ENCODE measurements at regions not wholly inside any gene's neighbourhood (a gene's known extent, or its start where the extent isn't known, plus 50 kb on each side); places are given as distances from the start of the nearest gene placed in this dataset.

DNA sequence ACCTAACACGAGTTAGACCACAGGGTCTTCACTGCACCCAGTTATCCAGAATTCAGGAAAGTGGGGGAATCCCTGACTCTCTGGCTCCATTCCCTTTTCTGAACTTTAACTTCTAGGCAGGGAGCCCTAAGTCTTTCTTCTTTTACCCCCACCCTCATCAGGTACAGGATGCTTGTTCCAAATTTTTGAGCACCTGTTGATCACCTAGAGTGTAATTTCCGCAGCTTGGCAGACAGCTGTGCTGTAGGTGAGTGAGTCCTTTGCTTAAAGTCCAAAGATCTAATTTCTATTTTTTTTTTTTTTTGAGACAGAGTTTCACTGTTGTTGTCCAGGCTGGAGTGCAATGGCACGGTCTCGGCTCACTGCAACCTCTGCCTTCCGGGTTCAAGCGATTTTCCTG lies 89.5 kb upstream of the AKIRIN2 start (continued):
- TF ChIP-seq NR2F6 (IDR thresholded peaks at IDR 0.05) (no peak), NR2F6 (CRISPR knock-in tag; IDR thresholded peaks at IDR 0.05) (no peak), ZEB1 (IDR thresholded peaks at IDR 0.05; ENCODE audit: insufficient replicate concordance, low read depth) (peak; percentile 84), HDAC1 (CRISPR knock-in tag; IDR thresholded peaks at IDR 0.05) (peak; percentile 24; the same call in 1 of the 2 replicates), FLYWCH1 (CRISPR knock-in tag; IDR thresholded peaks at IDR 0.05) (no peak), ZNF557 (CRISPR knock-in tag; IDR thresholded peaks at IDR 0.05) (no peak), HNF4G (IDR thresholded peaks at IDR 0.05; ENCODE audit: borderline replicate concordance, low read depth, low read length) (peak; percentile 57; the same call in 1 of the 2 replicates), HNF4G (CRISPR knock-in tag; IDR thresholded peaks at IDR 0.05; ENCODE audit: borderline replicate concordance, low read depth) (no peak), FOXP1 (IDR thresholded peaks at IDR 0.05) (no peak), FOXP1 (CRISPR knock-in tag; IDR thresholded peaks at IDR 0.05) (no peak), GFI1 (CRISPR knock-in tag; IDR thresholded peaks at IDR 0.05; ENCODE audit: borderline replicate concordance) (peak; percentile 33; the same call in 1 of the 2 replicates), ZNF589 (CRISPR knock-in tag; conservative IDR thresholded peaks at IDR 0.05) (no peak), MIXL1 (CRISPR knock-in tag; IDR thresholded peaks at IDR 0.05) (0 out of 2 replicates have a peak, but pooled peaks have one; percentile 14), HNF4A (CRISPR knock-in tag; IDR thresholded peaks at IDR 0.05) (peak; percentile 69), ZBTB1 (CRISPR knock-in tag; IDR thresholded peaks at IDR 0.05; ENCODE audit: borderline replicate concordance) (no peak), RARA (CRISPR knock-in tag; IDR thresholded peaks at IDR 0.05) (no peak)
- TF ChIP-seq, protein P1, sequence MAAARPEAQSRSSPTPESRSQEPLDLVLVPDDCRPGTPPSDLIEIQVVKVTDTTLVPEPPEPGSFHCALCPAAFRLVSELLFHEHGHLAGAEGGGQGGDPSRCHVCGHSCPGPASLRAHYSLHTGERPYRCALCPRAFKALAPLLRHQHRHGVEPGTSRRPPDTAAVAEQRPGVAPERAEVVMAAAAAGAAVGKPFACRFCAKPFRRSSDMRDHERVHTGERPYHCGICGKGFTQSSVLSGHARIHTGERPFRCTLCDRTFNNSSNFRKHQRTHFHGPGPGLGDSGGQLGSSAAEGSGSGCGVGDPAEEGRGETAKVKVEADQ (CRISPR knock-in tag; IDR thresholded peaks at IDR 0.05; ENCODE audit: borderline replicate concordance): no peak
- TF ChIP-seq, protein P2, sequence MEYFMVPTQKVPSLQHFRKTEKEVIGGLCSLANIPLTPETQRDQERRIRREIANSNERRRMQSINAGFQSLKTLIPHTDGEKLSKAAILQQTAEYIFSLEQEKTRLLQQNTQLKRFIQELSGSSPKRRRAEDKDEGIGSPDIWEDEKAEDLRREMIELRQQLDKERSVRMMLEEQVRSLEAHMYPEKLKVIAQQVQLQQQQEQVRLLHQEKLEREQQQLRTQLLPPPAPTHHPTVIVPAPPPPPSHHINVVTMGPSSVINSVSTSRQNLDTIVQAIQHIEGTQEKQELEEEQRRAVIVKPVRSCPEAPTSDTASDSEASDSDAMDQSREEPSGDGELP (IDR thresholded peaks at IDR 0.05; ENCODE audit: borderline replicate concordance, low read depth): peak; percentile 76
- TF ChIP-seq, protein P3, sequence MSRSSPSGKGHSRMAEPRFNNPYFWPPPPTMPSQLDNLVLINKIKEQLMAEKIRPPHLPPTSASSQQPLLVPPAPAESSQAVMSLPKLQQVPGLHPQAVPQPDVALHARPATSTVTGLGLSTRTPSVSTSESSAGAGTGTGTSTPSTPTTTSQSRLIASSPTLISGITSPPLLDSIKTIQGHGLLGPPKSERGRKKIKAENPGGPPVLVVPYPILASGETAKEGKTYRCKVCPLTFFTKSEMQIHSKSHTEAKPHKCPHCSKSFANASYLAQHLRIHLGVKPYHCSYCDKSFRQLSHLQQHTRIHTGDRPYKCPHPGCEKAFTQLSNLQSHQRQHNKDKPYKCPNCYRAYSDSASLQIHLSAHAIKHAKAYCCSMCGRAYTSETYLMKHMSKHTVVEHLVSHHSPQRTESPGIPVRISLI (CRISPR knock-in tag; IDR thresholded peaks at IDR 0.05; ENCODE audit: borderline replicate concordance): peak; percentile 89
- TF ChIP-seq, protein P4, sequence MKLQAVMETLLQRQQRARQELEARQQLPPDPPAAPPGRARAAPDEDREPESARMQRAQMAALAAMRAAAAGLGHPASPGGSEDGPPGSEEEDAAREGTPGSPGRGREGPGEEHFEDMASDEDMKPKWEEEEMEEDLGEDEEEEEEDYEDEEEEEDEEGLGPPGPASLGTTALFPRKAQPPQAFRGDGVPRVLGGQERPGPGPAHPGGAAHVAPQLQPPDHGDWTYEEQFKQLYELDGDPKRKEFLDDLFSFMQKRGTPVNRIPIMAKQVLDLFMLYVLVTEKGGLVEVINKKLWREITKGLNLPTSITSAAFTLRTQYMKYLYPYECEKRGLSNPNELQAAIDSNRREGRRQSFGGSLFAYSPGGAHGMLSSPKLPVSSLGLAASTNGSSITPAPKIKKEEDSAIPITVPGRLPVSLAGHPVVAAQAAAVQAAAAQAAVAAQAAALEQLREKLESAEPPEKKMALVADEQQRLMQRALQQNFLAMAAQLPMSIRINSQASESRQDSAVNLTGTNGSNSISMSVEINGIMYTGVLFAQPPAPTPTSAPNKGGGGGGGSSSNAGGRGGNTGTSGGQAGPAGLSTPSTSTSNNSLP (IDR thresholded peaks at IDR 0.05; ENCODE audit: low read depth, low read length): no peak
- TF ChIP-seq, protein P5, sequence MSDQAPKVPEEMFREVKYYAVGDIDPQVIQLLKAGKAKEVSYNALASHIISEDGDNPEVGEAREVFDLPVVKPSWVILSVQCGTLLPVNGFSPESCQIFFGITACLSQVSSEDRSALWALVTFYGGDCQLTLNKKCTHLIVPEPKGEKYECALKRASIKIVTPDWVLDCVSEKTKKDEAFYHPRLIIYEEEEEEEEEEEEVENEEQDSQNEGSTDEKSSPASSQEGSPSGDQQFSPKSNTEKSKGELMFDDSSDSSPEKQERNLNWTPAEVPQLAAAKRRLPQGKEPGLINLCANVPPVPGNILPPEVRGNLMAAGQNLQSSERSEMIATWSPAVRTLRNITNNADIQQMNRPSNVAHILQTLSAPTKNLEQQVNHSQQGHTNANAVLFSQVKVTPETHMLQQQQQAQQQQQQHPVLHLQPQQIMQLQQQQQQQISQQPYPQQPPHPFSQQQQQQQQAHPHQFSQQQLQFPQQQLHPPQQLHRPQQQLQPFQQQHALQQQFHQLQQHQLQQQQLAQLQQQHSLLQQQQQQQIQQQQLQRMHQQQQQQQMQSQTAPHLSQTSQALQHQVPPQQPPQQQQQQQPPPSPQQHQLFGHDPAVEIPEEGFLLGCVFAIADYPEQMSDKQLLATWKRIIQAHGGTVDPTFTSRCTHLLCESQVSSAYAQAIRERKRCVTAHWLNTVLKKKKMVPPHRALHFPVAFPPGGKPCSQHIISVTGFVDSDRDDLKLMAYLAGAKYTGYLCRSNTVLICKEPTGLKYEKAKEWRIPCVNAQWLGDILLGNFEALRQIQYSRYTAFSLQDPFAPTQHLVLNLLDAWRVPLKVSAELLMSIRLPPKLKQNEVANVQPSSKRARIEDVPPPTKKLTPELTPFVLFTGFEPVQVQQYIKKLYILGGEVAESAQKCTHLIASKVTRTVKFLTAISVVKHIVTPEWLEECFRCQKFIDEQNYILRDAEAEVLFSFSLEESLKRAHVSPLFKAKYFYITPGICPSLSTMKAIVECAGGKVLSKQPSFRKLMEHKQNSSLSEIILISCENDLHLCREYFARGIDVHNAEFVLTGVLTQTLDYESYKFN (CRISPR knock-in tag; conservative IDR thresholded peaks at IDR 0.05): peak; percentile 53; the same call in 1 of the 2 replicates
